GM18909 (cell line): ENCODE measurements at regions not wholly inside any gene's neighbourhood (a gene's known extent, or its start where the extent isn't known, plus 50 kb on each side); places are given as distances from the start of the nearest gene placed in this dataset.
A peak's percentile ranks its signal among the peaks of the same experiment; 100 is the strongest.
"Not testable (repeated sequence)": the region's sequence is repeated elsewhere in the genome, so short reads cannot be mapped to it uniquely, and the experiment has no call there.

Experiments
- ATAC-seq: cut with Tn5 transposase; IDR thresholded peaks from one replicate; pipeline ENCODE4 v1.9.1; 2021; ENCODE audit warnings: mild to moderate bottlenecking; ENCODE audit not compliant: unreplicated experiment, poor library complexity

DNA sequence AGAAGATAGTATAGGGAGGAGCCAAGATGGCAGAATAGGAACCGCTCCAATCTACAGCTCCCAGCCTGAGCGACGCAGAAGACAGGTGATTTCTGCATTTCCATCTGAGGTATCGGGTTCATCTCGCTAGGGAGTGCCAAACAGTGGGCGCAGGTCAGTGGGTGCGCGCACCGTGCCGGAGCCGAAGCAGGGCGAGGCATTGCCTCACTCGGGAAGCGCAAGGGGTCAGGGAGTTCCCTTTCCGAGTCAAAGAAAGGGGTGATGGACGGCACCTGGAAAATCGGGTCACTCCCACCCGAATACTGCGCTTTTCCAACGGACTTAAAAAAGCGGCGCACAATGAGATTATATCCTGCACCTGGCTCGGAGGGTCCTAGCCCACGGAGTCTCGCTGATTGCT is 201.2 kb downstream of the CETN3 start:
- not testable (repeated sequence) for ATAC-seq

DNA sequence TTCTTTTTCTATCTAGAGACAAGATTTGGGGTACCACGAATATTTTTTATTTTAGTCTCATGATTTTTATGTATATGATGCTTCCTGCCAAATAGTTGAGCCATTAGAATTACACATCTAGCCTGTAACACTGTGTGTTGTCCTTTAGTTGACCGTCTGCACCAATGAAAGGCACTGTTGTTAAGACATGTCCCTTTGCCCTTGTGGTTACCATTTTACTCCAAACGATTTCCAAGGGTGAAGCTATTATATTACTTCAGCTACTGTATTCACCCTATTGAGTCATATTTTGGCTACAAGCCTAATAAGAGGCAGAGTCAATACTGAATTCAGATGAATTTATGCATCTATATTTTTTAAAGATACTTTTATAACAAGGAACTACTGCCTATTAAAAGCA is 207.6 kb downstream of the CETN3 start:
- no peak for ATAC-seq

DNA sequence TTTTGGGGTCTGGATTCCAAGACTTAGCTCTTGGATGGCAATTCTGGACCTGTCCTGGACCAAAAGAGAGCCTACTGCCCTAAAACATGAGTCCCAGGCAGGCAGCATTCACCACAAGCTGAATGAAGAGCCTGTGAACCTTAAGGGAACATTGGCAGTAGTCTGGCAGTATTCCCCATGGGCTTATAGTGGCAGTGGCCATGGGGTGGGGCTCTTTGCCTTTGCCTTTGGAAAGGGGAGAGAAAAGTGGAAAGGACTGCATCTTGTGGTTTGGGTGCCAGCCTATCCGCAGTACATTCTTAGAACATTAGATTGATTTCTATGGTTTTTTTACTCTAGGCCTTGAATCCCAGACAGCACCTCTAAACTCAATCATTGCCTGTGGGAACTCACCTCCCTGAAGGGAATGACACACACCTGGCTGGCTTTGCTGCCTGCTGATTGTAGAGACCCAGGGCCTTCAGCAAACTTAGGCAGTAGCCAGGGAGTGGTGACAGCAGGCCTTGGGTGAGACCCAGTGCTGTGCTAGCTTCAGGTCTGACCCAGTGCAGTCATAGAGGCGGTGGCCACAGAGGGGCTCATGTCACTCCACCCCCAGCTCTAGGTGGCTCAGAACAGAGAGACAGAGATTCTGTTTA is 216.3 kb downstream of the CETN3 start:
- no peak for ATAC-seq

DNA sequence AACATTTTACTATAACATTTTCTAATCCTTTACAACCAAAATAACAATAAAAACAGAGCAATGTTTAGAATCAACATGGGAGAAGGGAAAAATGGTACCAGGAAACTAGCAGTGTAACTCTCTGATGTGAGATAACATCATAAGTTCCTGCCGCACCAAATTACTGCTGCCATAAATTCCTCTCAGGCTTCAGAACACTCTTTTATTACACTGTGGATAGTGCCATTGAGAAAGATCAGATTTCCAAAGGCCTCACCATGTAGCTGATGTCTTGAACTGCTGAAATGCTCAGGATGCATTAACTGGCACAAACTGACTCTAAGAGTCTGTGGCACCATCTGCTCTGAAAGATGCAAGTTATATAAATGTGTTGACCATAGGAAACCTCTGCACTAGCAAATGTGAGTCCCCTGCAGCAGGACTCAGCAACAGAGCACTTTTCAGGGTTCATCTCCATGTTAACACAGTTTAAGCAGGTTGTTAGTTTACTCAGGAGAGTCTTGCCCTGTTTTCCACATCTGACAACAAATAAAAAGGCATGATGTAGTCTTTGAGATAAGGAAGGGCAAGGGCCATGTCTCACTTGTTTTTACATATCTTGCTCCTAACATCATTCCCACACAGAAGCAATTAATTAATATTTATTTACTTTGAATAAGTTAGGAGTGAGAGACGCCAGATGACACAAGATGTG is 218.1 kb downstream of the CETN3 start:
- no peak for ATAC-seq

DNA sequence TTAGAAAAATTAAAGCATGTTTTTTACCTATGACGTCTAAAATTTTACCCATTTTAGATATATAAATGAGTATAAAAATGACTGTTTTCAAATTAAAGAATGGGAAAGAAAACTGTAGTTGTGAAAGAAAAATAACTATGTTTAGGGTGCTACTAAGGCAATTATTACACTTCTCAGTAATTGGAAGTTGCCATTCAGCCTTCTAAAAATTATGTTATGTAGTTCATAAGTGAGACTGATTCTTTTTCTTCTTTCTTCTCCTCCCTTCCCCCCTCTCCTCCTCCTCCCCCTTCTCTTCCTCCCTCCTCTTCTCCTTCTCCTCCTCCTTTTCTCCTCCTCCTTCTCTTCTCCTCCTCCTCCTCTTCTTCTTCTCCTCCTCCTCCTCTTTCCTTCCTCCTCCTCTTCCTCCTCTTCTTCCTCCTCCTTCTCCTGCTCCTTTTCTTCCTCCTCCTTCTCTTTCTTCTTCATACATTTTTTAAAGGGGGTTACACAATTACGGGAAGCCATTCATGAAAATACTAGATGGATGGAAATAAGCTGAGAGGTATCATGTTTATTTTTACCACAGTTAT is 223.6 kb downstream of the CETN3 start:
- no peak for ATAC-seq

DNA sequence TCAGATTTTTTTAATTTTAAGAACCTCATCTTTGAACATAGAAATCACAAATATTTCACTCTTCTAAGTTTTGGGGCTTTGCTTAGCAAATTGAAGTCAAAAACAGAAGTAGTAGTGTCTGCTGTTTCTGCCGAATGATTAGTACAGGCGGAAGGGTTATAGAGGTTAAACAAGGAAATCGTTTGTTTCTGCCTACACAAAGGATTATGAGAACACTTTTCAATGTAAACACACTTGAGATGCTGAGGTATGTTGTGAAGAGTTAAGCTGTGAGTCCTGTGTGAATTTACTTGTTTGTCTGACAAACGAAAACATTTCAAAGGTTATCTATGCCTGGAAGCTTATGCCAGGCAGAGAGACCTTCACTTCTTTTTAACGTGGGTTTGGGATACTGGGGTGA is 224.8 kb downstream of the CETN3 start:
- ATAC-seq = no peak

DNA sequence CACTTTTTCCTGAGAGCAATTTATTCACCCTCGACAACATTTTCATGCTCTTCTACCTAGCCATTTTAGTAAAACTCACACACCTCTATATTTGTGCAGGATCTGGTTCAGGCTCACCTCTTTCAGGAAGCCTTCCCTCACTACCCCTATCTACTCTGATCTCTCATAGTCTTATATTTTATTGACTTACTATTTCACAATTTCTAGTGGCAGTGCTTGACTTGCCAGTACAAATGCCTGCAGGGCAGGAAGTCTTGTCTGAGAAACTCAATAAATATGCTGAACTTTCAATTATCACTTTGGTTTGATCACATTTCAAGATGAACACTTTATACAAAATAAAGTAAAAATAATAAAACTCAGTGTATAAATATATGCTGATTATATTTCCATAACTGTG is 226.8 kb downstream of the CETN3 start:
- no peak for ATAC-seq

DNA sequence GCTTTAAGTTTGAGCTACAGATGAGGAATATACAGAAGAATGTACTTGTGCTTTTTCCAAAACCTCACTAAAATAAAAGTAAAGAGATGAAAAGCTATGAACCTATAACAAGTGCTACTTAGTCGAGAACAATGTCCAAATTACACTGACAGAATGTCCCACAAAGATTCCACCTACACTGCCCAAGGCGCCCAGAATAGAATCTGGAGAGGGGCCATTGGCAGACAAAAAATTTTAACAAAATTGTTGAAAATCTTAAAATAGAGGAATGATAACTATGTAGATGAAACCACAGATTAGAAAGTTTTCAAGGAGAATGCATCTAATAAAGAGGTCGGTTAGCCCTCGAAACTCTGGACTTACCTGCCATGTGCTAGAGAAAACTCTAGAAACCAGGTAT is 235.3 kb downstream of the CETN3 start:
- ATAC-seq = no peak

DNA sequence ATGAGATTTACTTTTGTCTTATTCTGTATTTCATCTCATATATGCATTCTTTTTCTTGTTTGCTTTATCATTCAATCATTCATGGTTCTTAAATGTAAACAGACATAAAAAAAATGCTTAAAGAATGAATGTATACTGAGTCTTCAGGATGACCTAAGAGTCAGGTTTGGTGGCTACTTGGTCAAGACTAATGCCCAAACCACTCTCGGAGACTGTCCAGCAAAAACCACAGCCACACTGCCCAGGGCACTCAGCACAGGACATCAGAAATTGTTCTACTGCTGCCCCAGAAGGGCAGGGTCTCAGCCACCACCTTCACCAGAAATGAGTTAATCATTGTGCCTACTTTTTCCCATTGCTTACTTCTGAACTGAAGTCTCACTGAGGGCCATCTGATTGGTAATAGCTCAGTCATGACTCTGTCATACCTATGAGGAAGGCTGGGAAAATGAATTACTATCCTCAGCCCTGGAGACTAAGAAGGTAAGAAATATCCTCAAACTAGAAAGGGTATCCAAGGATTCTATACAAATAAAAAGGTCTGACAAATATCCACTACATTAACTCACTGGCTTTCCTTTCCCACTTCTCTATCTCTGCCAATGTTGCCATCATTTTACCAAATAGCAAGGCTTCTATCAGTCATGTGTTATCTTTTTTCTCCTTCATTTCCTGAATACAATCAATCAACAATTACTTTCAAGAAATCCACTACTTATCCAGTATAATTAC is 236.1 kb downstream of the CETN3 start:
- no peak for ATAC-seq

DNA sequence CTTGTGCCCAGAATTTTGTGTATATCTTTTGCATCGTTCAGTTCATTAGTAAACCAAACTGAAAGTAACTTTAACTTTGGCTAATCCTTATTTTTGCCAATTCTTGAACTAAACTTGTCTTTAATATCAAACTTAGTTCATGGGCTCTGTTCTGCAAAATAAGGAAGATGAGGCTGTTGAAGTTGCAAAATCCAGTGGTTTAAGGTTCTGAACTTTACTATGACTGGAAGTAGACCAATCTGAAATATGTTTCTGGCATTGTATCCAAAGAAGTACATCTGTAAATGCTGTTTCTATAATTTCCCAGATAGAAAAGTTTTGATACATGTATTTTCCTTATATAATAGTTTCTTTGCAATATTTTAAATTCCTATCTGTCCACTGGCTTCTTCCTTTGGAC is 238.1 kb downstream of the CETN3 start:
- no peak for ATAC-seq

DNA sequence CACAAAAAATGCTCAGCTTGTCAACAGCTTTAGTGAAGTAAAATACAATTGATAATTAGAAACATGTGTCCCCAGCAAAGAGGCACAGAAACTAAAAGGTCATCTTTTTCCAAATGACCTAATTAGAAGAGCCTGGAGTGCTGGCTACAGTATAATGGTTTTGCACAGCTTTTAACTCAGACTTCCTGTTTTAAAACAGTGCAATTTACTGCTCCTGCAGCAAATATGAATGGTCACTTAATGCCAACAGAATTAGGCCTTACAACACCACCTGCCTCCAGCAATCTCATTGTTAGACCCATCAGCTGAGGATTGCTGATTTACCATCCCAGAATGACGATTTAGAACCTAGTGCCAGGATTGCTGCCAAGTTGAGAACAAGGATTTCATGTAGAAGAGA is 239.3 kb downstream of the CETN3 start:
- ATAC-seq = no peak

DNA sequence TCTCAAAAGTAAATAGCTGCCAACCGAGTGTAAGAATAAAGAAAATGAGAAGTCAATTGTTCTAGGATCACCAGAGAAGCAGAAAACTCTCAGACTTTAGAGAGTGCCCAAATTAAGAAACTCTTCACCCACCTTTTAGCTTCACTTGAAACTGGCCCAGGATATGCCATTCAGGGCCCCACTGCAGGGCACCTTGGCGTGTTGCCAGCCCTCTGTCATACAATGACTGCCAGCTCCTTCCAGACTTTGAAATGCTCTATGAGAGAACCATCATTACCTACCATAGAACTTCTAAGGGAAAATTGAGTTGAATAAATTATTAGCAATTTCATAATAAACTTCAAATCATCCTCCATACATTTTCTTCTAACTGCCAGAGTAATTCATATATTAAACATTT is 240.5 kb downstream of the CETN3 start:
- no peak for ATAC-seq

DNA sequence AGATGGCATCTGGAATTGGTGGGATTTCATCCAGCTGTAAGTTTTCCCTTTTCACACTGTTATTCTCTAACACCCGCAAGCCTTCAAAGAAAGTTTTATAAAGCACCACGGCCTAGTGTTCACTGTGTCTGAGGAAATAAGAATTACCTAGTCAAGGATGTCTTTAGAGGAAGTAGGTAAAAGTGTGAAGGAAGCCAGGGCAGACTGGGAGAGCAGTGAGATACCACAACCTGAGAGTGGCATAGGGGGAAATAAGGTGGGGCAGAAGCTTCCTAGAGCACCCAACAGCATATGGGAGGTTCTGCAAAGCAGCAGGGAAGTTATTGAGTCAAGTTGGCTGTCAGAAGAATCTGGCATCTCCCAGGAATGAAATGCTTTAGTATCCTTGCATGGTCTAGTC is 241.2 kb downstream of the CETN3 start:
- no peak for ATAC-seq

DNA sequence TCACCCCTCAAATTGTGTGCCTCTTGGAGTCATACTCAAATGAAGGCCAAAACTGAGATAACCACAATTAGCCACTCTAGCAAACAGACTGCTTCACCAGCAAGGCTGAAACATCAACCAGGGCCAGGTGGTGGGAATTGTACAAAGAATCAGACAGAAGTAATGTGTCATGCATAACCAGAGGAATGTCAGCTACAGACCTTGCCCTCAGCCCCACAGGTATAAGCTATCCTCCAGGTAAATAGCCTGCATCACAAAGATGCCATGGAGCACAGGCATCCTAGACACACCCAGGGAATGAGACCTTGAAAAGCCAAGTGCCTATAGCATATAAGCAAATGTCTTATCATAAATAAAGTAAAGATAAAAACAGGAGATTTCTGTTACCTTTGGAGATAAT is 242.7 kb downstream of the CETN3 start:
- no peak for ATAC-seq

DNA sequence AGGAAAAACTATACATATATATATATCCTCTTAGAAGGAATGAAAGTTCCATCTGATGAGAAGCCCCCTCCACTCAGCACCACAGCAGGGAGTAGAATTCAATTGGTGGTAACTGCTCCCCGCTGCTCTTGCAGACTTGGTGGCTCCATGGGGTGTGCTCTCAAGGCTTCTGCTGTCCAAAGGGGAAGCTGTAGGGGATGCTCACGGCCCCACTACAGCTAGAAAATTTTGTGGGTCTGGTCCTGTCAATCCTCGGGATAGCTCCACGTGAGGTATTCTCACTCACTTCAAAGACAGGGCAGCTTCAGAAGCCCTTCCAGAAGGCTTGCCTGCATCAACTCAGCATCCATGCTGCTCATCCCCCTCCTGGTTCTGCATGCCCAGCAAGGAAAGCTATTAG is 247.2 kb downstream of the CETN3 start:
- ATAC-seq = no peak

DNA sequence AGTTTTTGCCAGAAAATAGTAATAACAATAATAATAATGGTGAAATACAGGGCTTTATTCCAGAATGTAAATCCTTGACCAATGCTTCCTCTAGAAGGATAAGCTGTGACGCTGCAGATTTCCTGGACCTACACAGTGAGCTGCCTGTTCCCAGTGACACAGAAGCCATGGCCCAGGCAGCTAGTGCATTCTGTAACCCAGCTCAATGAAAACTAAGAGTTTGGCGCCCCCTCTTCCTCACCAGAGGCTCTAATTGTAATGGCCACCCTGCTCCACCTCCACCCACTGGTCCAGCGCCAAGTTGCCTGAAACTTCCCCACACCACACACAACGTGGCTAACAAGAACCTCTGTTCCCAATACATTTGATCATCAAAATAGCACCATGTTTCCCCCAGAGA is 248.1 kb downstream of the CETN3 start:
- peak; percentile 65 for ATAC-seq

DNA sequence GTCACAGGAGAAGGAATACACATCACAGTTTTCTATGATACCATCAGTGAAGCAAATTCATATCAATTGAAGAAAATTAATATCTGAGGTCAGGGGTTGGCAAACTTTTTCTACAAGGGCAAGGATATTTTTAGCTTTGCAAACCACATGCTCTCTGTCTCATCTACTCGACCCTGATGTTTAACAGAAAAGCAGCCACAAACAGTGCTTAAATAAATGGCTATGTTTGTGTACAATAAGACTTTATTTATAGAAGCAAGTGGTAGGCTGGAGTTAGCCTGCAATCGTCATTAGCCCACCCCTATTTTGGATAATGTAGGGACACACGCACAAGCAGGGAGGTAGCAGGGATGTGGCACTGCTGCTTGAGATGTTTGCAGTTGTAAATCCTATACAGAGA is 251.4 kb downstream of the CETN3 start:
- ATAC-seq = no peak

DNA sequence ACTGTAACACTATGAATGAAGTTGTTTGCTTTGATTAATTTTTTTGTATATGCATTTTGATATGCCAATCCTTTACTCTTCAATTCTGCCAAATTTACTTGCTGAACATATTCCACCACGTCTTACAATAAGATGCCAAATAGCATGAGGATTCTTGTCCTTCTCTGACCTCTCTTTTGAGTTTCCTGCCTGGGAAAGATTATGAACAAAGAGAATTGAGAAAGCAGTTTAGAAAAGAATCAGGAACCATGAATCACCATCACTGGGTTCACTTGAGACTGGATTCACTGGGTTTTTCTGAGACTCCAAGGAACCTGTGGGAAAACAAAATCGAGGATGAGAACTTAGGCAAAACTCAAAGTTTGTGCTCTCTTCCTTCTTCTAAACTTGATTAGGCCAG is 256.5 kb downstream of the CETN3 start:
- no peak for ATAC-seq

DNA sequence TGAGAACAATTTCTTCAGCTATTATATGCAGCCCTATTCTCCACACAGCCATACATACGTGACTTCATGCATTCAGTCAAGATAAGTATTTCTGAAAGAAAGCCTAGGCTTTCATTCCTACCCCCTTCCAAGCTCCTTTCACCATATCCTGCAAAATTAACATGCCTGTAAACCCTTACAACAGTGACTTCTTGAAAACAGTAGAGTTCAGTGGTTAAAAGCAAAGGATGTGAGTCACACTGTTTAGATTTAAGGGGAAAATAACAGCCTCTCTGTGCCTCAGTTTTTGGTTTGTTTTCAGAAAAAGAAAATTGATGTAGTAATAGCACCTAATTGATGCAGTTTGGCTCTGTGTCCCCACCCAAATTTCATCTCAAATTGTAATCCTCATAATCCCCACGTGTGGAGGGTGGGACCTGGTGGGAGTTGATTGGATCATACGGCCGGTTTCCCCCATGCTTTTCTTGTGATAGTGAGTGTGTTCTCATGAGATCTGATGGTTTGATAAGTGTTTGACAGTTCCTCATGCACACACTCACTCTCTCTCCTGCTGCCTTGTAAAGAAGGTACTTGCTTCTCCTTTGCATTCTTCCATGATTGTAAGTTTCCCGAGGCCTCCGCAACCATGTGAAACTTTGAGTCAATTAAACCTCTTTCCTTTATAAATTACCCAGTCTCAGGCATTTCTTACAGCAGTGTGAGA is 264.8 kb downstream of the CETN3 start:
- no peak for ATAC-seq

DNA sequence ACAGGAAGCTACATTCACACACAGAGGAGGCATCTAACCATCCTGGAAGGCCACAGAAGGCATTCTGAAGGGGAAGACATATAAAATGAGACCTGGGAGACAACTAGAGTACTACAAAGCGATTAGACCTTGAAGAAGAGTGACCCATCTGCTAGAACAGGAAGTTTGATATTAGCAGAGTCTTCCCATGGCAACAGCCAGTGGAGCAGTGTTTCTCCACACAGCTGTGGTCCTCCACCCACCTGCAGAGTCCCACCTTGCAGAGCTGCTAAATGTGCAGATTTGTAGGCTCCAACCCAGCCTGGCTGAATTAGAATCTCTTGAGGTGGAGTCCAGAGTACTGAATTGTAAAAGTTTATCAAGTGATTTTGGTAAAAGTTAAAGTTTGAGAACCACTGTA is 267.0 kb downstream of the CETN3 start:
- ATAC-seq = no peak

DNA sequence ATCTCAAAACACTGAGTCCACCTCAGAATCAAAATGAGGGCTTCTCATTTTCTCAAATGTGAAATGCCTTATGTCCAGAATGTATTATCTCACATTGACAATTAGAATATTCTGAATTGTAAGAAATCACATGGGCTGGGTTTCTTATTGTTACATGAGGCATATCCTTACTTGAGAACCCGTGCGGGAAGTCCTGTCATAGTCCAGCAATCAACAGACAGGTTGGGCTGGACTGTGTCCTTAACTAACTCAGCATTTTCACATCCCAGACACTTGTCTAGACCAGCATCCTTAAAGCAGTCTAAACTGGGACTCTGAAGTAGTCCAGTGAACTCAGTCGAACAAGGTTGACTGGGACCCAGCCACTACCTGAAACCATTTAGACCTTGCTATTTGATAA is 267.6 kb downstream of the CETN3 start:
- no peak for ATAC-seq
